Liver (tissue), 3 donors: ENCODE measurements at regions not wholly inside any gene's neighbourhood (a gene's known extent, or its start where the extent isn't known, plus 50 kb on each side); places are given as distances from the start of the nearest gene placed in this dataset.

ENCODE experiments used
- CTCF ChIP-seq: fragments of 150-350 bp; IDR thresholded peaks from 2 replicates; pipeline ENCODE4 v1.5.1; 2017; ENCODE audit warnings: improper control_type of control experiment, low read depth, low read length; ENCODE audit not compliant: missing input control
- JUND ChIP-seq, 2 donors: IDR thresholded peaks; 2 replicates each; pipeline ENCODE4 v1.6.1; 2016; ENCODE audit warnings: antibody characterized with exemption in 2 of 2
- RAD21 ChIP-seq, 2 donors: IDR thresholded peaks; 2 replicates each; pipeline ENCODE4 v1.6.1; 2016; ENCODE audit warnings: antibody characterized with exemption in 2 of 2, mild to moderate bottlenecking in 2 of 2
- REST ChIP-seq: IDR thresholded peaks from 2 replicates; pipeline ENCODE4 v1.6.1; 2016; ENCODE audit warnings: antibody characterized with exemption, mild to moderate bottlenecking
- YY1 ChIP-seq: IDR thresholded peaks from 2 replicates; pipeline ENCODE4 v1.6.1; 2016; ENCODE audit warnings: antibody characterized with exemption, mild to moderate bottlenecking
- donor health status: healthy.
- donor health status: healthy.

- TF ChIP-seq CTCF (no peak), JUND (IDR thresholded peaks at IDR 0.05) (no peak), REST (no peak), YY1 (no peak), RAD21 (IDR thresholded peaks at IDR 0.05) (no peak)
These were observed 64.6 kb upstream of the LMO1 start for GRCh38 chr11:8328231-8328794.
